ENCODE measurements at regions not wholly inside any gene's neighbourhood (a gene's known extent, or its start where the extent isn't known, plus 50 kb on each side); places are given as distances from the start of the nearest gene placed in this dataset.
"Not testable (repeated sequence)": the region's sequence is repeated elsewhere in the genome, so short reads cannot be mapped to it uniquely, and the experiment has no call there.

GRCh38 chr5:68688547-68688946 lies 405.3 kb upstream of the SLC30A5 start:
- Histone ChIP-seq H3K9ac (no peak overlapping the region), H3K4me2 (no peak overlapping the region), H3K36me3 (replicated peaks in 1 of 2; ENCODE audit: control insufficient read depth in 1 of 2, insufficient read depth in 2 of 2, low read length in 1 of 2) (no peaks in the 10 kb centered on the region), H3K9me2 (no peaks in the 10 kb centered on the region), H3K27me3 (ENCODE audit: insufficient read depth) (no peaks in the 10 kb centered on the region), H3K4me1 (ENCODE audit: control insufficient read depth in 1 of 2, insufficient read depth in 2 of 2, low read depth in 1 of 2, low read length in 1 of 2) (no peaks in the 10 kb centered on the region), H3K27ac (ENCODE audit: low read depth in 2 of 2, low read length in 1 of 2) (no peak overlapping the region), H4K20me1 (ENCODE audit: insufficient read depth) (no peaks in the 10 kb centered on the region), H3K9me3 (no peaks in the 10 kb centered on the region), H2AFZ (ENCODE audit: low read depth) (no peak overlapping the region), H3K4me3 (ENCODE audit: low read depth in 2 of 2, low read length in 1 of 2) (no peak overlapping the region), H3F3A (replicated peaks; ENCODE audit: insufficient read depth) (no peaks in the 10 kb centered on the region), H3K79me2 (ENCODE audit: insufficient read depth) (no peaks in the 10 kb centered on the region)
- 74% methylated on average over 1 of the region's 1 CpG for WGBS (ENCODE audit: low lambda C conversion rate)
- DNase-seq, result no peak
- CTCF ChIA-PET, result no interaction called here
- POLR2A ChIA-PET, result no interaction called here
- TF ChIP-seq RFX5 (IDR thresholded peaks at IDR 0.05; ENCODE audit: low read length), result no peak
- no peak for TF ChIP-seq EP300 (IDR thresholded peaks at IDR 0.05; ENCODE audit: borderline replicate concordance in 1 of 2, low read depth in 1 of 2, low read length in 1 of 2)
- no peak for TF ChIP-seq IRF3 (IDR thresholded peaks at IDR 0.05; ENCODE audit: low read depth, low read length)
- no peak for TF ChIP-seq GABPA (IDR thresholded peaks at IDR 0.05; ENCODE audit: low read depth)
- TF ChIP-seq TAF1 (IDR thresholded peaks at IDR 0.05; ENCODE audit: borderline replicate concordance, low read depth, low read length), result no peak
- no peak for TF ChIP-seq SIN3A (IDR thresholded peaks at IDR 0.05; ENCODE audit: borderline replicate concordance, low read depth, low read length)
- no peak for TF ChIP-seq TCF12 (IDR thresholded peaks at IDR 0.05)
- no peak for TF ChIP-seq EZH2phosphoT487 (IDR thresholded peaks at IDR 0.05; ENCODE audit: borderline replicate concordance, low read depth)
- no peak for TF ChIP-seq TEAD4 (IDR thresholded peaks at IDR 0.05; ENCODE audit: borderline replicate concordance, insufficient read depth)
- no peak for TF ChIP-seq FOSL2 (IDR thresholded peaks at IDR 0.05; ENCODE audit: borderline replicate concordance, low read depth)
- no peak for TF ChIP-seq SMC3 (IDR thresholded peaks at IDR 0.05; ENCODE audit: low read depth, low read length)
- no peak for TF ChIP-seq JUND (IDR thresholded peaks at IDR 0.05)
- TF ChIP-seq GATA2 (CRISPR knock-in tag; IDR thresholded peaks at IDR 0.05), result no peak
- TF ChIP-seq NFIC (IDR thresholded peaks at IDR 0.05; ENCODE audit: borderline replicate concordance), result no peak
- no peak for TF ChIP-seq POLR2AphosphoS5 (IDR thresholded peaks at IDR 0.05; ENCODE audit: low read depth, low read length)
- TF ChIP-seq, protein P1, sequence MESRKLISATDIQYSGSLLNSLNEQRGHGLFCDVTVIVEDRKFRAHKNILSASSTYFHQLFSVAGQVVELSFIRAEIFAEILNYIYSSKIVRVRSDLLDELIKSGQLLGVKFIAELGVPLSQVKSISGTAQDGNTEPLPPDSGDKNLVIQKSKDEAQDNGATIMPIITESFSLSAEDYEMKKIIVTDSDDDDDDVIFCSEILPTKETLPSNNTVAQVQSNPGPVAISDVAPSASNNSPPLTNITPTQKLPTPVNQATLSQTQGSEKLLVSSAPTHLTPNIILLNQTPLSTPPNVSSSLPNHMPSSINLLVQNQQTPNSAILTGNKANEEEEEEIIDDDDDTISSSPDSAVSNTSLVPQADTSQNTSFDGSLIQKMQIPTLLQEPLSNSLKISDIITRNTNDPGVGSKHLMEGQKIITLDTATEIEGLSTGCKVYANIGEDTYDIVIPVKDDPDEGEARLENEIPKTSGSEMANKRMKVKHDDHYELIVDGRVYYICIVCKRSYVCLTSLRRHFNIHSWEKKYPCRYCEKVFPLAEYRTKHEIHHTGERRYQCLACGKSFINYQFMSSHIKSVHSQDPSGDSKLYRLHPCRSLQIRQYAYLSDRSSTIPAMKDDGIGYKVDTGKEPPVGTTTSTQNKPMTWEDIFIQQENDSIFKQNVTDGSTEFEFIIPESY (IDR thresholded peaks at IDR 0.05; ENCODE audit: borderline replicate concordance, low read depth), result no peak
- TF ChIP-seq RCOR1 (IDR thresholded peaks at IDR 0.05; ENCODE audit: low read length), result no peak

GRCh38 chr5:68689010-68689409 lies 404.8 kb upstream of the SLC30A5 start:
- Histone ChIP-seq H3F3A (replicated peaks; ENCODE audit: insufficient read depth) (no peaks in the 10 kb centered on the region), H4K20me1 (ENCODE audit: insufficient read depth) (no peaks in the 10 kb centered on the region), H3K36me3 (replicated peaks in 1 of 2; ENCODE audit: control insufficient read depth in 1 of 2, insufficient read depth in 2 of 2, low read length in 1 of 2) (no peaks in the 10 kb centered on the region), H2AFZ (ENCODE audit: low read depth) (no peak overlapping the region), H3K4me1 (ENCODE audit: control insufficient read depth in 1 of 2, insufficient read depth in 2 of 2, low read depth in 1 of 2, low read length in 1 of 2) (no peaks in the 10 kb centered on the region), H3K9me2 (no peaks in the 10 kb centered on the region), H3K9me3 (no peaks in the 10 kb centered on the region), H3K27ac (ENCODE audit: low read depth in 2 of 2, low read length in 1 of 2) (no peak overlapping the region), H3K4me3 (ENCODE audit: low read depth in 2 of 2, low read length in 1 of 2) (no peak overlapping the region), H3K27me3 (ENCODE audit: insufficient read depth) (no peaks in the 10 kb centered on the region), H3K79me2 (ENCODE audit: insufficient read depth) (no peaks in the 10 kb centered on the region), H3K4me2 (no peak overlapping the region), H3K9ac (no peak overlapping the region)
- POLR2A ChIA-PET, result no interaction called here
- CTCF ChIA-PET, result no interaction called here
- TF ChIP-seq IRF3 (IDR thresholded peaks at IDR 0.05; ENCODE audit: low read depth, low read length), result no peak
- no peak for DNase-seq

DNA sequence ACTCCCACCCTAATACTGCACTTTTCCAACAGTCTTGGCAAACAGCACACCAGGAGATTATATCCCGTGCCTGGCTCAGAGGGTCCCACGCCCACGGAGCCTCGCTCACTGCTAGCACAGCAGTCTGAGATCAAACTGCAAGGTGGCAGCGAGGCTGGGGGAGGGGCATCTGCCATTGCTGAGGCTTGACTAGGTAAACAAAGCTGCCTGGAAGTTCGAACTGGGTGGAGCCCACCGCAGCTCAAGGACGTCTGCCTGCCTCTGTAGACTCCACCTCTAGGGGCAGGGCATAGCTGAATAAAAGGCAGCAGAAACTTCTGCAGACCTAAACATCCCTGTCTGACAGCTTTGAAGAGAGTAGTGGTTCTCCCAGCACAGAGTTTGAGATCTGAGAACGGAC lies 401.9 kb upstream of the SLC30A5 start:
- H3F3A ChIP-seq (replicated peaks; ENCODE audit: insufficient read depth); H3K4me1 ChIP-seq (ENCODE audit: control insufficient read depth in 1 of 2, insufficient read depth in 2 of 2, low read depth in 1 of 2, low read length in 1 of 2); H3K79me2 ChIP-seq (ENCODE audit: insufficient read depth); CTCF ChIA-PET; H3K9me3 ChIP-seq; H3K27me3 ChIP-seq (ENCODE audit: insufficient read depth); POLR2A ChIA-PET; H2AFZ ChIP-seq (ENCODE audit: low read depth); DNase-seq; H3K4me3 ChIP-seq (ENCODE audit: low read depth in 2 of 2, low read length in 1 of 2); H3K4me2 ChIP-seq; H3K36me3 ChIP-seq (replicated peaks in 1 of 2; ENCODE audit: control insufficient read depth in 1 of 2, insufficient read depth in 2 of 2, low read length in 1 of 2); H3K27ac ChIP-seq (ENCODE audit: low read depth in 2 of 2, low read length in 1 of 2); H4K20me1 ChIP-seq (ENCODE audit: insufficient read depth); H3K9ac ChIP-seq; H3K9me2 ChIP-seq: not testable (repeated sequence)
- 57% methylated on average over 4 of the region's 9 CpGs for WGBS (ENCODE audit: low lambda C conversion rate)
